Inferior parietal cortex (tissue), 1 donor: ENCODE measurements at regions not wholly inside any gene's neighbourhood (a gene's known extent, or its start where the extent isn't known, plus 50 kb on each side); places are given as distances from the start of the nearest gene placed in this dataset.

Experiments
- DNase-seq: peaks from one replicate; pipeline ENCODE4 v3.0.0-alpha.2; 2016; ENCODE audit errors: extremely low spot score

DNA sequence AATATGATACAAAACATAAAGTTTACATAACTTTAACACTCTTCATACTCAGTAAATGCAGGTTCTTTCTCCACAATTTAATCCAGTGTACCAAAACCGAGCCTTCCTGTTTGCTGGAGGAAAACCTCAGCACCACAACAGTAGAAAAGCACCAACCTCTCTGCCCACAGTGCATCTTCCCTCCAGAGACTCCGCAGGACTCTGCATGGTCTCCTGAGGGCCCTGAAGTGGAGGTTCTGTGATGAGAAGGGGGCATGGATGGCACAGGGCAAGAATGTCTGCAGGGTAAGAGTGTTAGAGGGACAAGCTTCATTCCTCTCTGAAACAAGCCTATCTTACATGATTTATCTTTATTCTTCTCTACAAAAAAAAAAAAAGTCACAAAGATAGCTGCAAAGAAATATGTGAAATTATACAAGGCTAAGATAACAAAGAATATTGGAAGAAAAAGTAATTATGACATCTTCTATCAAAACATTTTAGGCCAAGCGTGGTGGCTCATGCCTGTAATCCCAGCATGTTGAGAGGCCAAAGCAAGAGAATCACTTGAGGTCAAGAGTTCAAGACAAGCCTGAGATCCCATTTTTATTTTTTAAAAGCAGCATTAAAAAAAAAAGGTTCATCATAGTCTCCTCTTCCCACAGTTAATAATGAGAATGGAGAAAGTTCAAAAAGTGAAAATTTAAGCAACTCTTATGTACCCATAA lies 102.0 kb downstream of the VPREB1 start:
- DNase-seq: no peak

DNA sequence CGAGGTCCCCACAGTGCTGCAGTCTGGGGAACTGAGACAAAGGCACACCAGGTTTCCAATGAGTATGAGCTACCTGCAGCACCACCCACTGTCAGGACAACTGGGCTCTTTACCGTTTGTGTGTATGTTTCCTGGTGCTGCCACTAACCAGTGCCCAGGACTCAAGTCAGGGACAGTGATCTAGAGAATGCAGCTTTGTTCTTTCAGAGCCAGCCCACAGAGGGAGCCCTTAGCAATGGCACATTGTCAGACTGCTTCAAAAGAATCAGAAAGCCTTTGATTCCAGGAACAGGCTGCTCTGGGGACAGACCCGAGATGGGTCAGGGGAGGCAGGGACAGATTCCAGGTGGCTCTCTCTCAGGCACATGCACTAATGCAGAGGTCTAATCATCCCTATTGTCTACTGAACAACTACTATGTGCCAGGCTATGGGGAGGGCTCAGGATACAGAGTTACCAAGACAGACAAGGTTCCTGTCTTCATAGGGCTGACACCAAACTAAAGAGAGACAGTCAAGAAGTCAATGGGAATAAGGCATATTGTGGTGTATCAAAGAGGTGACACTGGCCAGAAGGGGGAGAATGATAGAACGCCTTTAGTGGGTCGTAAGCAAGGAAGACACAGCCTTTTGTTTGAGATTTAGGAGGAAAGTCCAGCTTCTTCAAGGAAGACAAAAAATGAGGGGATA lies 103.7 kb downstream of the VPREB1 start:
- DNase-seq: peak; percentile 77

DNA sequence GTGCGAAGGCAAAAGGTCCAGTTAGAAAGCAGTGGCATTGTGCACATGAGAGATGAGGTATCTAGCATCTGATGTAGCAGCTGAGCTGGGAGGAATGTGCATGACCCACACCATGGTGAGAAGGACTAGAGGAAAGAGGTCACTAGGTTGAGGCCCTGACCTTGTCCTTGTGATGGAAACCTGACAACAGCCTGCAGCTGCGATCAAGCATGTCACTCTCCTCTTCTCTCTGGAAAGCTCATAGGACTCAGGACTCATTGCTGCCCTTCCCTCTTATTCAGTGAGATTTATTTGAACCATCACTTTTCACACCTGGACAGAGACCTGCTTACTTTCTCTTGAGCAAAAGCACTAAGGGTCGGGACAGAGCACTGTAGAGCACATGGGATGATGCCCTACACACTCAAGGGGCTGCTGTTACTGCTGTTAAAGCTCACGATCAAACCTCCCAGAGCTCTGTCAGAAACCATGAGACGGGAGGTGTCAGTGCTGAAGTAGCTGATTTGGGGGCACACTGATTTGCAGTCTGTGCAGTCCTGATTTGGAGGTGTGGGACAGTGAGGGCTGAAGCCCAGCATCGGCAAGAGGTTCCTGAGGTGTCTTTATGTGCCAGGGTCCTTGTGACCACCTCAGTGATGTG lies 104.3 kb downstream of the VPREB1 start:
- no peak for DNase-seq

DNA sequence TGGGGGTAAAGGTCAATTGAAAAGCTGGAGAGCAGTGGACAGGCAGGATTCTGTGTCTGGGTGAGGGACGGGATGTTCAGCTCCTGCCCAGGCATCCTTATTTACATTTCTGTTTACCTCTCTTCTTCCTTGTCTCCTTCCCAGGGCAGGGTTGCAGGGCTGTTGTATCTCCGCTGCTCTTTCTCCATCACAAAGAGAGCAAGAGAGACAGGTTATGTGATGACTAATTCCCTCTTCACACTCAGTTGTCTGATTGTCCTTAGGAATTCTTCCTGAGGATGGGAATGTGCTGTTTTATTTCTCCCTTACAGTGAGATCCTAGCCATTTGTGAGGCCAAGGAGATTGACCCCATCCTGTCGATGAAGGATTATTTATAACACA lies 104.9 kb downstream of the VPREB1 start:
- DNase-seq: no peak

DNA sequence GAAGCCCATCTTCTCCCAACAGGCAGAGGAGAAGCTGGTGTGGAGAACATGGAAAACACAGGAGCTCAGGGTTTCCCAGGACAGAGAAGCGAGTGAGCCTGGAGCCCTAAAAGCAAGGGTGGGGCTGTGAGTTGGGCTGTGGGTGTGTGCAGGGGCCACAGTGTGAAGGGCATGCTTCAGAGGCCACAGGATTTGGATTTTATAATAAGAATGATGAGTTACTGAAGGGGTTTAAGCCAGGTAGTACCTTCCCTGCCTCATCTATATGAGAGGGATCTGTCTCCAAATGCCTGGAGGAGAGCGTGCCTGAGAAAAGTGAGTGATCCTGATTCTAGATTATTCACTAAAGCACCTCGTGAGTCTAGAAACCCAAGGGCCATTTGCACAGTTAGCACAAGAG lies 106.8 kb downstream of the VPREB1 start:
- DNase-seq: no peak

DNA sequence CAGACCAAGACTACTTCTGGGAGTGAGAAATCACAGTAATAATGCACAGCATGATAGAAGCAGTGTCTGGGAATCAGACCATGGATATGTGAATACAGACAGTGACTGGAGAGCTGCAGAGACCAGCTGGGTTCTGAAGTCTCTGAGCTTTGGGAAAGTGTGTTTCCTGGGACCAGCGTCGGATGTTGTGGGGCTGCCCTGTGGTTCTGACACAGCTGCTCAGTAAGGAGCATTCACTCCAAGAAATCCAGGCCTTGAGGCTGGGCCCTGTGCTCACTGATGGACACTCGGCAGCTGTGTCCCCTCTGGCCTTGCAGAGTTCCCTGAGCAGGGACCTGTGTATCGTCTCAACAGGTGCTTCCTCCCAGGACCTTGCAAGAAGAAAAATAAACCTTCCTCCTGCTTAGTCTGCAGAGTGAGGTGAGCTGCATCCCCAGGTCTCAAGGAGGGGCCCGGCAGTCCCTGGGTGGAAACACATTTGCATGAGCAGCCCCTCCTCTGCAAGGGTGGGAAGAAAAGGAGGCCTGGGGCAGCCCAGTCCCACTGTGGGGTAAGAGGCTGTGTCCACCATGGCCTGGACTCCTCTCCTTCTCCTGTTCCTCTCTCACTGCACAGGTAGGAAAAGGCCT lies 107.9 kb downstream of the VPREB1 start:
- DNase-seq: no peak

DNA sequence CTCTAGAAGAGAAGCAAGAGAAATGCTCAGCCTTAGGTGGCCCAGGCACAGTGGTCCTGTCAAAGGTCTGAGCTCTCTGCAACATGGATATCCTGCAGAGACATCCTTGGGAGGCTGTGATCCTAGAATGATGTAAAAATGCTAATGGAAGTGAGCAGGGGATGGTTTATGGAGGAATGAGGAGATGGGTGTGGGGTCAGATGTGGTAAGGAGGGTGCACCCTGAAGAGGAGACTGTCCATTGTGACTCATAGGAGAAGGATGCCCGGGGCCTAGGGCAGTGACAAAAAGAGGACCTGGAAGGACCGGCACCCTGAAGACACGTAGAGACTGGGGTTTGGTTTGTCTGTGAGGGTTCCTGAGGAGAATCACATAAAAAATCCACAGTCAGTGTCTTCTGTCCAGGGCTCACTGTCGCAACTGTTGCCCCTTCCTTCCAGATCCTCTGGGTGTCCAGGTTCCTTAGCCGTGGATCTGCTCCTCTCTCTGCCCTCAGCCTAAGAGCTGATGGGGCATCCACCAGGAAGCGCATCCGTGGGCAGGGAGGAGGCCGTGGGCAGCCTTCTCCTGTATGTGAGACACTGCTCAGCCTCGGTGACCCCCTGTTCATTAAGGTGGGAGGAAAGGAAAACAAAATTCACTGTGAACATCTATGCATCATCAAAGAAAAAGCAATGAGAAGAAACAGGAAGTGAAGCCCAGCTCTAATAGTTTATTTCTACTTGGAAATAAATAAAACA lies 110.7 kb downstream of the VPREB1 start:
- DNase-seq: no peak

DNA sequence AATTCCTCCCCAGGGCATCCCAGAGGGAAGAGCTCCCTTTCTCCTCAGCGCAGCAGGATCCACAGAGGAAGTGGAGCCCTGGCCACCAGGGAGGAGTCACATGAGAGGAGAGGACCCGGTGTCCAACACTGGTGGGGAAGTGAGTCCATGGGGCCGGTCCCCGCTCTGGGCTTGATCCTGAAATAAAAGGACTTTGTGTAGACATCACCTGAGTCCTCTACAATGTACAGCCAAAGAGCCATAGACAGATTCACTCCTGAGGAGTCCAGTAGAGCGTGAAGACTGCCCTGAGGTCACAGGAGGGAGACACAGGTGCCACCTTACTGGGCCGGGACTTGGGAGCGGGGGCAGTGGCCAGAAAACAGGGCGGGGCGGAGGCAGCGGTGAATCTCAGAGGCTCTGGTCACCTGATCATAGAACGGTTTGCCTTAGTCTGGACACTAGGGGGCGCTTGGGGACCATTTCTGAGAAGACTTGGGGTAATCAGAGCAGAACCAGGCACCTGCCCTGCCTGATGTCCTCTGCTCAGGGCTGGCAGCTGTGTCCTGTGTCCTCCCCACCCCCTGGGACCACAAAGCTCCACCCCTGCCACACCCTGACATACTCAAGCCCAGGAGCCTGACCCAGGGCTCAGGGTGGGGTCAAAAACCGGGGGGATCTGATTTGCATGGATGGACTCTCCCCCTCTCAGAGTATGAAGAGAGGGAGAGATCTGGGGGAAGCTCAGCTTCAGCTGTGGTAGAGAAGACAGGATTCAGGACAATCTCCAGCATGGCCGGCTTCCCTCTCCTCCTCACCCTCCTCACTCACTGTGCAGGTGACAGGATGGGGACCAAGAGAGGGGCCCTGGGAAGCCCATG lies 112.7 kb downstream of the VPREB1 start:
- DNase-seq: peak; percentile 87

DNA sequence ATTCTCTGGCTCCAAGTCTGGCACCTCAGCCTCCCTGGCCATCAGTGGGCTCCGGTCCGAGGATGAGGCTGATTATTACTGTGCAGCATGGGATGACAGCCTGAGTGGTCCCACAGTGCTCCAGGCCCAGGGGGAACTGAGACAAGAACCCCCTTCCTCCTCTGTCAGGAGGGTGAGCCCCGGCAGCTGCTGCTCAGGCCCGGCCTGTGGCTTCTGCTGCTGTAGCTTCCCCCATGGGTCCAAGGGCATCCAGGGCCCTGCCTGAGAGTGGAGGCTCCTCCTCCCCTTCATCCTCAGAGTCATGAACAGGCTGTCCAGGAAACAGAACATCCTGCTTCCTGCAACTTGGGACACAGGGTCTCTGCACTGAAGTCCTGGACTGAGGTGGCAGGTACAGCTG lies 113.6 kb downstream of the VPREB1 start:
- no peak for DNase-seq

DNA sequence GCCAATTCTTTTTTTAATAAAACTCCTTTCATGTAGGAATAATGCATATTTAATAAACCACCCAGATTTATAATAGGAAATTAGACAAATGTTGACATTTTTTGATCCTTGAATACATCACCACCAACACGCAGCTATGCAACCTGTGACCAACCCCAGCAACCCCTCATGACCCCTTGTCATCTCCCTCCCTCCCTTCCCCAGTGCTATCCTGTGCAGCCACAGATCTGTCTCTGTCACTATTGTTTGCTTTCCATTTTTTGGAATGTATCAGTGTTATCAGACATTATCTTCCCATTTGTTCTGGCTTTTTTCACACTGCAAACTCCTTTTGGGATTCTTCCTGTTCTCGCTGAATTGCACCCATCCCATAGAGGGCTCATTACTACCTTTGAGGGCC lies 114.1 kb downstream of the VPREB1 start:
- no peak for DNase-seq

DNA sequence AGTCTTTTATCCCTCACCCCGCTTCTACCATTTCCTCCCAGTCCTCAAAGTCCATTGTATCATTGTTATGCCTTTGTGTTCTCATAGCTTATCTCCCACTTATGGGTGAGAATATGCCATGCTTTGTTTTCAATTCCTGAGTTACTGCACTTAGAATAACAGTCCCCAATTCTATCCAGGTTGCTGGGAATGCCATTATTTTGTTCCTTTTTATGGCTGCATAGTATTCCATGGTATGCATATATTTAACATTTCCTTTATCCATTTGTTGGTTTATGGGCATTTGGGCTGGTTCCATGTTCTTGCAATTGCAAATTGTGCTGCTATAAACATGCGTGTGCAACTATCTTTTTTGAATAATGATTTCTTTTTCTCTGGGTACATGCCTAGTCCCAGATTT lies 114.9 kb downstream of the VPREB1 start:
- DNase-seq: no peak

DNA sequence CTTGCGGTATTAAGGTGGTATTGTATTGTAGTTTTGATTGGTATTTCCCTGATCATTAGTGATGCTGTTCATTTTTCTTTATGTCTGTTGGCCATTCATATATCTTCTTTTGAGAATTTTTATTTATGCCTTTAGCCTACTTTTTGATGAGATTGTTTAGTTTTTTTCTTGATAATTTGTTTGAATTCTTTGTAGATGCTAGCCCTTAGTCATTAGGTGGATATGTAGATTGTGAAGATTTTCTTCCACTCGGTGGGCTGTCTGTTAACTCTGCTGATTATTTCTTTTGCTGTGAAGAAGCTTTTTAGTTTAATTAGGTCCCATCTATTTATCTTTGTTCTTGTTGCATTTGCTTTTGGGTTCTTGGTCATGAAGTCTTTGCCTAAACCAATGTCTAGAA lies 115.4 kb downstream of the VPREB1 start:
- no peak for DNase-seq

DNA sequence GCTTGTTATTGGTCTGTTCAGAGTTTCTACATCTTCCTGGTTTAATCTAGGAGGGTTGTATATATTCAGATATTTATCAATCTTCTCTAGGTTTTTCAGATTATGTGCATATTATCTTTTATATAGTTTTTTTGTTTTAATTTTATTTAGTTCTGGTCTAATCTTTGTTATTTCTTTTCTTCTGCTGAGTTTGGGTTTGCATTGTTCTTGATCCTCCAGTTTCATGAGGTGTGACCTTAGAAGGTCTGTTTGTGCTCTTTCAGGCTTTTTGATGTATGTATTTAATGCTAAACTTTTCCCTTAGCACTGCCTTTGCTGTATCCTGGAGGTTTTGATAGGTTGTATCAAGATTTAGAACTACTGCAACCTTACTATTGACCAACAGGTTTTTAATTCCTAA lies 117.7 kb downstream of the VPREB1 start:
- no peak for DNase-seq

DNA sequence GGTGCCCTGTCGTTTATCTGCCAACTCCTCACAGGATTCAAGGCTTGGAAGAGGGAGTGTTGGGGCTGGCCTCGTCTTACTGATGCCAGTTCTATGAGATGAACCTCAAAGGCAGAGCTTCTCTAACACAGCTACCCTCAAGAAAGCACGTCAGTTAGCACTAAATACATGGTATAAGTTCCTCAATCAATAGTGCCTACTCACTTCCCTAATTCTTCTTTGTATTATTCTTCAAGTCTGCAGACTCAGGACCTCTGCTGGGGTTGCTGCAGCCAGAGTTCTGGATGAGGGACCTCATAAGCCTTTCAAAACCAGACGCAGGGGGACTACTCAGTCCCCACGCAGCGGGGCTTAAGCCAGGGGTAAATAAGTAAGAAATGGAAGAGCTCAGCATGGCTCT lies 118.3 kb downstream of the VPREB1 start:
- no peak for DNase-seq

DNA sequence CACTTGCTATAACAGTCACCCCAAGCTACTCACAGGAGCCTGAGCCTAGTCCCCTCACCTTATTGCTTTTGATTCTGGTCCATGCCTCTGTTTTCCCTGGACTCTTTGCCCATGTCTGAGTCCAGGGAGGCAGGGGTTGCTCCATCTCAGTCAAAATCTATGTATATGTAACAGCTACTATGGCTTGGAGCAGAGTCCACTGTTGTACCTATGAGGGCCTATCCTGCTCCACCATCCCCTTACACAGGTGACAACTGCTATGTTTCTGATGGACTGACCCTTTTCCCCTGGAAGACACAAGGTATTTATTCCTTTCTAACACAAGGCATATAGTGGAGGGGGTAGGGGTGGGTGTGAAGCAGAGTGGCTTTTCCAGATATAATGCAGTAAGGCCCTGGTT lies 119.6 kb downstream of the VPREB1 start:
- DNase-seq: no peak

DNA sequence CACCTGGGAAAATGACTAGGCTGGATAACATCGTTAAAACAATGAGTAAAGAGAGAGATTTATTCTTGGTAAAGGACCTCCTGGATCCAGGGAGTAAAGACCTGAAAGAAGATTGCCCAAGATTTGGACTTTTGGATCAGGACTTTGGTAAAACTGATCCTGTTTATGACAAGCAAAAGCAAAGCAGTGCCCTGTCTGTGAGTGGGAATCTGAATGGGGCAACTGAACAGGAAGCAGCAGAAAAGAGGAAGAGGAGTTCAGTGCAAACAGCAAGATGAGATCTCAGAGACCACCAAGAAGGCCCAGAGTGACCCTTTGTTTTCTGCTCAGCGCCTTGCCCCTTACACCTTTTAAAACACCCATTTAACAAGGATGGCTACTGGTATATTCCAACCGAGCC lies 122.0 kb downstream of the VPREB1 start:
- no peak for DNase-seq

DNA sequence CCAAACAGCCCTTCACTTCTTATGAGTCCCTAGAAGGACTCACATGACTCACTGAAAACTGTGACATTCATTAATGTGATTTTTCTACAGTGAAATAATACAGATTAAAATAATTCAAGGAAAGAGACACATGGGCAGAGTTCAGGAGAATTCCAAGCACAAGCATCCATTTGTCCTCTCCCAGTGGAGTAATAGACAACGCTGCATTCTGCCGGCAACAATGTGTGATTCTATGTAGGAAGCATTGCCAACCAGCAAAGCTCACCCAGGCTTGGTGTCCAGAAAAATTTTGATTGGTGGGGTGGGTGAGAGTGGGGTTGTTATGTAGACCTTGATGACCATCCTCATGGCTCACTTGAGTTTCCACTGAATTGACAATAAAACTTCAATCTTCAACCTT lies 123.9 kb downstream of the VPREB1 start:
- DNase-seq: peak; percentile 23

DNA sequence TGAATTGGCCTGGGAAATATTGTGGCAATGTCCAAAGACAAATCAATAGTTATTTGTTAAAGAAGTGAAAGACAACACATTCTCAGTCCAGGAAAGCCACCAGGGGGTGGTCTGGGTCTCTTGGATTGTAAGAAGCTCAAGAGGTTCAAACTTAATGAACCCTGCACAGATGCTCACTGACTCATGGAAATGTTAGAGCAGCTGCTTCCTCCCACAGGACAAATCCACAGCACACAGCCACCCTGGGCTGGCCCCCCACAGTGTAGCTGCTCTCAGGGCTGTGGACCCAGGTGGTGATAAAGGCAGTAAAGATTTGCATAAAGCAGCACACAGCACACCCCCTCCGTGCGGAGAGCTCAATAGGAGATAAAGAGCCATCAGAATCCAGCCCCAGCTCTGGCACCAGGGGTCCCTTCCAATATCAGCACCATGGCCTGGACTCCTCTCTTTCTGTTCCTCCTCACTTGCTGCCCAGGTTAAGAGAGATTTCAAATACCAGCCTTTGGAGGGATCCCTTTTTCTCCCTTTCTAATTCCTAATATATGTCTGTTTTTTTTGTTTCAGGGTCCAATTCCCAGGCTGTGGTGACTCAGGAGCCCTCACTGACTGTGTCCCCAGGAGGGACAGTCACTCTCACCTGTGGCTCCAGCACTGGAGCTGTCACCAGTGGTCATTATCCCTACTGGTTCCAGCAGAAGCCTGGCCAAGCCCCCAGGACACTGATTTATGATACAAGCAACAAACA lies 124.8 kb downstream of the VPREB1 start:
- DNase-seq: peak; percentile 15

DNA sequence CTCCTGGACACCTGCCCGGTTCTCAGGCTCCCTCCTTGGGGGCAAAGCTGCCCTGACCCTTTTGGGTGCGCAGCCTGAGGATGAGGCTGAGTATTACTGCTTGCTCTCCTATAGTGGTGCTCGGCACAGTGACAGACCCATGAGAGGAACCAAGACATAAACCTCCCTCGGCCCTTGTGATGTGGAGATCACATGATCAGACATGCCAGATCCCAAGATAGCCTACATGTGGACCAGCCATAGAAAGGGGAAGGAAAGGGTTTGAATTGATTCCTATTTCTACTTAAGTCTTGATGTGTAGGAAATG lies 125.3 kb downstream of the VPREB1 start:
- DNase-seq: peak; percentile 13

DNA sequence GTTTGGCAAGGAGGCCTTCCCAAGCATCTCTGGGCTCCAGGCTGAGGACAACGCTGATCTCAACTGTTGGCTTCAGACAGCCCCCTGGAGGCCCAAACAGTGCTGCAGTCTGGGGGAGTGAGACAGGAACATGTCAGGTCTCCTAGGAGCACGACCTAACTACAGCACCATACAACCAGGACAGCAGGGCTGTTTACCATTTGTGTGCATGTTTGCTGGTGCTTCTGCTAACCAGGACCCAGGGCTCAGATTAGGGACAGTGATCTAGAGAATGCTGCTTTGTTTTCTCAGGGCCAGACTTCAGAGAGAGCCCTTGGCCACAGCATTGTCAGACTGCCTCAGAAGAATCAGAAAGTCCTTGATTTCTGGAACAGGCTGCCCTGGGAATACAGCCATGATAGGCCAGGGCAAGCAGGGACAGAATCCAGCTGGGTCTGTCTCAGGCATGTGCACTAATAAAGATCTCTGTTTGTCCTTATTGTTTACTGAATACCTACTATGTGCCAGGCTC lies 126.5 kb downstream of the VPREB1 start:
- DNase-seq: no peak
